Endodermal cell (in vitro differentiated cells): ENCODE measurements at regions not wholly inside any gene's neighbourhood (a gene's known extent, or its start where the extent isn't known, plus 50 kb on each side); places are given as distances from the start of the nearest gene placed in this dataset.

Source experiments
- DNase-seq: peaks from one replicate; pipeline ENCODE4 v3.0.0-alpha.2; 2017
- H3K27ac ChIP-seq: 2 replicates; pipeline ENCODE4 v1.5.1; 2013; ENCODE audit warnings: mild to moderate bottlenecking, low read depth, low read length, moderate library complexity
- H3K27me3 ChIP-seq: 2 replicates; pipeline ENCODE4 v1.6.1; 2013; ENCODE audit warnings: mild to moderate bottlenecking, low read length, moderate library complexity; ENCODE audit not compliant: insufficient read depth, control insufficient read depth, poor library complexity, severe bottlenecking
- H3K36me3 ChIP-seq: 2 replicates; pipeline ENCODE4 v1.7.0; 2013; ENCODE audit warnings: mild to moderate bottlenecking, low read length, moderate library complexity; ENCODE audit not compliant: control insufficient read depth, insufficient read depth
- H3K4me1 ChIP-seq: one replicate; pipeline ENCODE4 v1.7.0; 2013; ENCODE audit warnings: low read length; ENCODE audit not compliant: control insufficient read depth, insufficient read depth
- H3K4me3 ChIP-seq: 2 replicates; pipeline ENCODE4 v1.5.1; 2013; ENCODE audit warnings: mild to moderate bottlenecking, low read length, moderate library complexity
- H3K9ac ChIP-seq: 2 replicates; pipeline ENCODE4 v1.6.1; 2013; ENCODE audit warnings: mild to moderate bottlenecking, low read length, moderate library complexity; ENCODE audit not compliant: poor library complexity, severe bottlenecking; ENCODE audit errors: extremely low read depth
- H3K9me3 ChIP-seq: 2 replicates; pipeline ENCODE4 v1.6.1; 2013; ENCODE audit warnings: mild to moderate bottlenecking, low read length, moderate library complexity; ENCODE audit not compliant: control insufficient read depth
- H3K27ac Mint-ChIP-seq: 2 replicates; pipeline ENCODE4 v1.8.0; 2020; ENCODE audit warnings: mixed read lengths
- H3K27me3 Mint-ChIP-seq: 2 replicates; pipeline ENCODE4 v1.8.0; 2021; ENCODE audit warnings: mild to moderate bottlenecking, mixed read lengths; ENCODE audit not compliant: insufficient read depth
- H3K36me3 Mint-ChIP-seq: 2 replicates; pipeline ENCODE4 v1.8.0; 2020; ENCODE audit warnings: low read depth, mixed read lengths
- H3K4me1 Mint-ChIP-seq: 2 replicates; pipeline ENCODE4 v1.8.0; 2020; ENCODE audit warnings: mixed read lengths
- H3K4me3 Mint-ChIP-seq: 2 replicates; pipeline ENCODE4 v1.8.0; 2020; ENCODE audit warnings: mild to moderate bottlenecking, moderate library complexity, mixed read lengths
- H3K9me3 Mint-ChIP-seq: 2 replicates; pipeline ENCODE4 v1.8.0; 2020; ENCODE audit warnings: mild to moderate bottlenecking, mixed read lengths
- CTCF ChIP-seq: fragments of 200-600 bp; sonication (generic); conservative IDR thresholded peaks from 2 replicates; pipeline ENCODE4 v1.5.0; 2021; ENCODE audit warnings: antibody characterized with exemption, mild to moderate bottlenecking
- WGBS, 2 experiments: methylation state at CpG; one replicate each; pipeline versions ENCODE4 v1.1.5 to v1.1.7; 2013; ENCODE audit warnings: missing lambda C conversion rate in 2 of 2, mixed read lengths in 1 of 2; ENCODE audit not compliant: insufficient coverage in 1 of 2, insufficient read length in 1 of 2; 5-methylcytosine and 5-hydroxymethylcytosine counted together

GRCh38 chr14:89056394-89056793 is 231.9 kb downstream of the TTC8 start:
- Mint-ChIP-seq H3K9me3 (peaks cover 14% of the 10 kb centered on the region), H3K27ac (no peak overlapping the region), H3K4me1 (no peaks in the 10 kb centered on the region), H3K4me3 (no peak overlapping the region), H3K36me3 (no peaks in the 10 kb centered on the region), H3K27me3 (peaks cover 2% of the 10 kb centered on the region)
- DNase-seq = no peak
- Histone ChIP-seq H3K9me3 (peaks cover 10% of the 10 kb centered on the region), H3K9ac (no peak overlapping the region), H3K4me3 (no peak overlapping the region), H3K27ac (no peak overlapping the region), H3K4me1 (no peaks in the 10 kb centered on the region), H3K27me3 (no peaks in the 10 kb centered on the region), H3K36me3 (no peaks in the 10 kb centered on the region)
- 87 to 100% methylated on average over 1 to 4 of the region's 4 CpGs for WGBS, 2 experiments
- no peak for TF ChIP-seq CTCF

- Mint-ChIP-seq H3K4me3 (no peak overlapping the region), H3K36me3 (no peaks in the 10 kb centered on the region), H3K9me3 (no peaks in the 10 kb centered on the region), H3K27ac (no peak overlapping the region), H3K4me1 (no peaks in the 10 kb centered on the region), H3K27me3 (peaks cover 8% of the 10 kb centered on the region)
- H3K36me3 ChIP-seq = no peaks in the 10 kb centered on the region
- no peak overlapping the region for H3K4me3 ChIP-seq
- no peaks in the 10 kb centered on the region for H3K27me3 ChIP-seq
- no peak for DNase-seq
- H3K9me3 ChIP-seq = no peaks in the 10 kb centered on the region
- no peak overlapping the region for H3K9ac ChIP-seq
- no peak for TF ChIP-seq CTCF
- WGBS, 2 experiments = 90 to 91% methylated on average over 2 of the region's 3 CpGs
- H3K4me1 ChIP-seq = no peaks in the 10 kb centered on the region
- H3K27ac ChIP-seq = no peak overlapping the region
These were observed 234.2 kb downstream of the TTC8 start for GRCh38 chr14:89058697-89059096.

- H3K4me1 ChIP-seq = no peaks in the 10 kb centered on the region
- no peaks in the 10 kb centered on the region for H3K36me3 Mint-ChIP-seq
- no peak overlapping the region for H3K4me3 Mint-ChIP-seq
These were observed 235.7 kb downstream of the TTC8 start for GRCh38 chr14:89060191-89060590.

More at GRCh38 chr14:89060191-89060590, 235.7 kb downstream of the TTC8 start:
- Histone ChIP-seq H3K9ac (no peak overlapping the region), H3K36me3 (no peaks in the 10 kb centered on the region), H3K4me3 (no peak overlapping the region), H3K9me3 (no peaks in the 10 kb centered on the region), H3K27me3 (no peaks in the 10 kb centered on the region), H3K27ac (no peak overlapping the region)
- H3K4me1 Mint-ChIP-seq = no peaks in the 10 kb centered on the region
- no peak for DNase-seq
- no peaks in the 10 kb centered on the region for H3K9me3 Mint-ChIP-seq
- H3K27ac Mint-ChIP-seq = no peak overlapping the region
- peaks cover 14% of the 10 kb centered on the region for H3K27me3 Mint-ChIP-seq
- TF ChIP-seq CTCF = no peak
